SK-N-MC (cell line): ENCODE measurements at regions not wholly inside any gene's neighbourhood (a gene's known extent, or its start where the extent isn't known, plus 50 kb on each side); places are given as distances from the start of the nearest gene placed in this dataset.

Experiments
- EZH2 ChIP-seq: fragments of 200-600 bp; sonication (generic); IDR thresholded peaks from one replicate; pipeline ENCODE4 v1.6.1; 2017; ENCODE audit warnings: antibody characterized with exemption
- FOXP2 ChIP-seq: optimal IDR thresholded peaks from 2 replicates; pipeline ENCODE3; 2011; ENCODE audit warnings: mild to moderate bottlenecking, moderate library complexity; ENCODE audit not compliant: insufficient read depth; ENCODE audit errors: extremely low read length, control extremely low read depth
- POLR2AphosphoS5 ChIP-seq: IDR thresholded peaks from 2 replicates; pipeline ENCODE4 v1.6.1; 2012; ENCODE audit warnings: mild to moderate bottlenecking, low read depth, low read length, borderline replicate concordance

DNA sequence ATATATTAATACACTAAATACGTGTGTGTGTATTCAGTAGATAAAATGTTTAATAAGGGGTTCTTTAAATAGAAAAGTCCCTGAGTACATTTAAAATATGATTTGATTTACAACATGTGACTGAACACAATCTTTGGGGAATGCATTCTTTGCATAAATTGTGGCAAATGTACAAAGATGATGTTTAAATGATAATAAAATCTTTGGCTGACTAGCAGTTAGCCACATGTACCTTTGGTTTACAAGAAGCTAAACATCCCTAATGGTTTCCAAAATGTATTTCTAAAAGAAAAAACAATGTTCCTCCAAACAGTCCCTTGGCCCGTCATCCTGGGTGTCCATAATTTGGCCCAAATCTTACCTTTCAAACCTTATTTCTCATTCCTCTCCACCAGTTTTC, 106.4 kb upstream of the MARK1 start:
- no peak for TF ChIP-seq POLR2AphosphoS5
- no peak for TF ChIP-seq EZH2
- no peak for TF ChIP-seq FOXP2
